RWPE1 (cell line): ENCODE measurements at regions not wholly inside any gene's neighbourhood (a gene's known extent, or its start where the extent isn't known, plus 50 kb on each side); places are given as distances from the start of the nearest gene placed in this dataset.

ENCODE experiments used
- CTCF ChIA-PET: fragments of 350-600 bp; sonication (Branson Sonifier 250); formaldehyde crosslinking; extraction: SDS; loops from one replicate; lab custom pipeline; 2021; lab: Yijun Ruan, JAX
- POLR2A ChIA-PET: fragments of 400-600 bp; formaldehyde crosslinking; extraction: SDS; loops from one replicate; lab custom pipeline; 2020; ENCODE audit warnings: antibody characterized with exemption; ENCODE audit not compliant: low non-redundant PET; lab: Yijun Ruan, JAX
- DNase-seq: peaks from one replicate; pipeline ENCODE4 v3.0.0; 2012; ENCODE audit warnings: low spot score
- H3K27ac ChIP-seq: fragments of 450-650 bp; 2 replicates; pipeline ENCODE4 v1.5.1; 2017
- CTCF ChIP-seq: fragments of 450-650 bp; conservative IDR thresholded peaks from 2 replicates; pipeline ENCODE4 v1.5.1; 2017; ENCODE audit warnings: low read depth, mild to moderate bottlenecking

DNA sequence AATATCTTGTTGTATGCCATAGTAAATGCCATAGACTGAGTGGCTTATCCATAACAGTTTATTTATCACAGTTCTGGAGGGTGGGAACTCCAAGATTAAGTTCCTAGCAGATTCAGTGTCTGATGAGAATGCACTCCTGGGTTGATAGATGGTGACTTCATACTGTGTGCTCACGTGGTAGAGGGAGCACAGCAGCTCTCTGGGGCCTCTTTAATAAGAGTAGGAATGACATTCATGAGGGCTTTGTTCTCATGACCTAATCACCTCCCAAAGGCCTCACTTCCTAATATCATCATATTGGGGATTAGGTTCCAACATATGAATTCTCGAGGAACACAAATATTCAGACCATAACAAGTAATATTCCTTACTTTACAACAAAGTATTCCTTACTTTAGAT, 98.1 kb upstream of the SH3BP4 start:
- no peak for DNase-seq
- CTCF ChIA-PET: no interaction called here
- TF ChIP-seq CTCF: no peak
- POLR2A ChIA-PET: no interaction called here
- no peak overlapping the region for H3K27ac ChIP-seq

DNA sequence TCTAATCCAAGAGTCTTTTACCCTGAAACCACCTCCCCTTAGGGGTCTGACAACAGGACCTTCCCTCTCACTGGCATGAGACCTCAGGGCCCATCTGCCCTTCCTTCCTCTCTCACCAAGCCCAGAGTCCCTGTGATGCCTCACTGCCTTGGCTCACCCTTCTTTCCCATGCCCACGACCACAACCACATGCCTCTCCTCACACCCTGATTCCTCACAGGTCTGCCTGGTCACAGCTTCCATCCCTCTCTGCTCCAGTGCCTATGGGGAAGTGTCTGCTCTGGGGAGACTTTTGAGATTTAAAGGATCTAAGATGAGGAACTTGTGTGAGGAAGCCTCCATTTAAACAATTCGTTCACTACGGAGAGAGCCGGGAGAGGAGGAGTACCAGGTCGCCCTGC, 98.9 kb upstream of the SH3BP4 start:
- POLR2A ChIA-PET: no interaction called here
- CTCF ChIA-PET: no interaction called here

GRCh38 chr2:234852035-234852434, 99.8 kb upstream of the SH3BP4 start:
- TF ChIP-seq CTCF: no peak
- H3K27ac ChIP-seq: no peak overlapping the region

More for the DNA sequence above, 98.9 kb upstream of the SH3BP4 start:
- TF ChIP-seq CTCF: no peak
- H3K27ac ChIP-seq: no peak overlapping the region
- no peak for DNase-seq

GRCh38 chr2:234851451-234851850, 100.4 kb upstream of the SH3BP4 start:
- TF ChIP-seq CTCF: no peak
- DNase-seq: no peak
- ChIA-PET CTCF (no interaction called here), POLR2A (no interaction called here)
- no peak overlapping the region for H3K27ac ChIP-seq

More at GRCh38 chr2:234852035-234852434, 99.8 kb upstream of the SH3BP4 start:
- ChIA-PET CTCF (no interaction called here), POLR2A (no interaction called here)
- DNase-seq: no peak

DNA sequence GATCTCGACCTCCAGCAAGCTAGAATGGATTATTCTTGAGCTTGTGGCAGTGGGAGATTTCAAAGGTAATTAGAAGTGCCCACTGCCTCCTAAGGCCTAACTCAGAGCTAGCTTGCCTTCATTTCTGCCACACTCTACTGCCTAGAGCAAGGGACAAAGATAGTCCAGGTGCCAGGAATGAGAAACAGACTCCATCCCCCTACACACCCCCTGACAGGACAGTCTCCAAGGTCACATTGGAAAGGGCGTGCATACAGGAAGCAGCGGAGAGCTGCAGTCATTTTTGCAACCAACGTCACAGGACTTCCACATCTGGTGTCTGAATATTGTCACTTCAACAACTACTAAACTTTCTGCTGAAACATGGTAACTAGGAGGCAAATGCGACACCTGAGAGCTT, 101.0 kb upstream of the SH3BP4 start:
- CTCF ChIA-PET: no interaction called here
- DNase-seq: no peak
- POLR2A ChIA-PET: no interaction called here
- H3K27ac ChIP-seq: no peak overlapping the region
- no peak for TF ChIP-seq CTCF

GRCh38 chr2:234849678-234850077, 102.1 kb upstream of the SH3BP4 start:
- TF ChIP-seq CTCF: no peak
- POLR2A ChIA-PET: no interaction called here
- no peak for DNase-seq
- no peak overlapping the region for H3K27ac ChIP-seq
- CTCF ChIA-PET: no interaction called here

GRCh38 chr2:234848578-234848977, 103.2 kb upstream of the SH3BP4 start:
- DNase-seq: no peak
- CTCF ChIA-PET: no interaction called here
- no peak for TF ChIP-seq CTCF
- POLR2A ChIA-PET: no interaction called here
- no peak overlapping the region for H3K27ac ChIP-seq
